Activated naive CD4-positive, alpha-beta T cell treated with anti-CD3 and anti-CD28 coated beads, Interleukin-2, amount 50 U/mL, for 16 hours (primary cell): ENCODE measurements at regions not wholly inside any gene's neighbourhood (a gene's known extent, or its start where the extent isn't known, plus 50 kb on each side); places are given as distances from the start of the nearest gene placed in this dataset.

Source experiments
- DNase-seq: peaks from one replicate; pipeline ENCODE4 v3.0.0-alpha.2; 2020

- no peak for DNase-seq
These were observed 627.9 kb upstream of the MGMT start for GRCh38 chr10:128839134-128839533.

DNA sequence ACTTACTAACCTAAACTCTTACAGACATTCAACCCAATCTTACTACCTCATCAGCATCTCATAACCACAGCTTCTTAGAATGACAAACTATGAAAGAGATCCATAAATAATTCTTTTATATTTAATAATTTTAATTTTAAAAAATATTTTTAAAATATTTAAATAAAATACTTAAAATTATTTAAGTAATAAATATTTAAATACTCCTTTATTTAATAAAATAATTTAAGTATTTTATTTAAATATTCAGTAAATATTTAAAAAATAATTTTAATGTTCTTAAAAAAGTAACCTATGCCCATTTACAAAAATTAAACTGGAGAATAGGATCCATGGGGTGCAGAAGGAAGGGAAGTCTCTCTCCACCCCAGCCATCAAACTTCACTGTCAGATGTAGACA, 627.3 kb upstream of the MGMT start:
- no peak for DNase-seq

DNA sequence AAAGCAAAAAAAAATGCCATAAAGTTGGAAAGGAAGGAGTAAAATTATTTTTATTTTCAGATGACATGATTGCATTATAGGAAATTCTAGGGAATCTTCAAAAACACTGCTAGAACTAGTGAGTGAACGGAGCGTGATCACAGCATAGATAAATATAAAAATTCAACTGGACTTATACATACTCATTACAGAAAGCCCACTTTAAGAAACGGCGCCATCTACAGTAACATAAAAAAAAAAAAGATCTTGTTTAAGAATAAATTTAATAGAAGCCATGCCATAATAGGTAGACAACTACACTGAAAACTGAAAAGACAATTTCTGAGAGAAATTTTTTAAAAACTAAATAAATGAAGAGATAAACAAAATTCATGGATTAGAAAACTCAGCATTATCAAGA, 623.1 kb upstream of the MGMT start:
- DNase-seq, result no peak

DNA sequence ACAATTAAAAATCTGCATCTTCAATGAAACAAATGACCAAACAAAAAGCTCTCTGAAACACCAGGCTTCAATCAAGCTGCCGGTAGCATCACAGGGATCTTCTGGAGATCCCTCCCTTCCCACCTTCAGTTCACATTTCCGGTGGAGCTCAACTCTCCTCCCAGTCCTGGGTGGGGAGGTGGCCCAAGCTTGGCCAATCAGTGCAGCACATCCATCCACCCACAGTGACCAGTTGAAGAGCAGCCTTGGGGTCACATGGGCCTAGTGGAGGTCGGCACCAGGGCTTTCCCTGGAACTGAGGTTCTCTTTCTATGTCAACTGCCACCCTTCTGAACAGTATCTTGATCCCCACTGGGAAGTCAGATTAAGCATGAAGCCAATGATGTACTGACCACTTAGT, 620.1 kb upstream of the MGMT start:
- DNase-seq, result no peak

GRCh38 chr10:128848810-128849209, 618.2 kb upstream of the MGMT start:
- DNase-seq, result no peak

DNA sequence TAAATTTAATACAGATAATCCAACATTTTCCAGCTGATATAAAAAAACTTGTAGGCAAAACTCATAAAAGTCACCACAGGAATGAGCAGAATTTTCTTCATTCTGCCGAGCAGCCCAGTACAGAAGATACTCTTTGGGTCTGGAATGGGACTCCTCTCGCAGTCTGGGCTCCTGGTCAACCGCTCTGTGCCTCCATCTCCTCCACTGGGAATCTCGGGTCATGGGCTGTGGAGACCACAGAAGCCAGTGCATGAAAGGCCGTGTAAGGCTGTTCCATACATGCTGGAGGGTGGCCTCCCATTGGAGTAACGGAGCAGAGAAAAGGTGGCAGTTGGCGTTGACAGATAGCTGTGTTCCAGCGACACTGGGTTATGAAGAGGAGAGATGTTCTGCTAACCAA, 616.4 kb upstream of the MGMT start:
- no peak for DNase-seq

DNA sequence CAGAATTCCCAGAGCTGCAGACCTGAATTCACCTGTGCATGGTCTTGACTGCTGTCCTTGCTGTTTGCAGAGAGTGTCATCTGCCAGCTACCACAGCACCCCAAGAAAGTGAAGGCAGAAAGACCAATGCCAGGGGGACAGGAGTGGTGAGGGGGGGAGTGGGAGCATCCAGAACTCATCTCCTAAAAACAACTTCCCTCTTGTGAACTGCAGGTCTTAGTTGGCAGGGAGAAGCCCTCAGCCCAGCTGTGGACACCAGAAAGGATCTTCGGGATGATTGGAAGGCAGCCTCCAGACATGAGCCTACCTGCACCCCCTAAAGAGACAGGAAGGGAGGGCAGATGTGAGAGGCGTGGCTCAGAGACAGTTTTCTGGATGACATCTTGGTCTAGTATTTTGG, 615.8 kb upstream of the MGMT start:
- DNase-seq, result no peak

DNA sequence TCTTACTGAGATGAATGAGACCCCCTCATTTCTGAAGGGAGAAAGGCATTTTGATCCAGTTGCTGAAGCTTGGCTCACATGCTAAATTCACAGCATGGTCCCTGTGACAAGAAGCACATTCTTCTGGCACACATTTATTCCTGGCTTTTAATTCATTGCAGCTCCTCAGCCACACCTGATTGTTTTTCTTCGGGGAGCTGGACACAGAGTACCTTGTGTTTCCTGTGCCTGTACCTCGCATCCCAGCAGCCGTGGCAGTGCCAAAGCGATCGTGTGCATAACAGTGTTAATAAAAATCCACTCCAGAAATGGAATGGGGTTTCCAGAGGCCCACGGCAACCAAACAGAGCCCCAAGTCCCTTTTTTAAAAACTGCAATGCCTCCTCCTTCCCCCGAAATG, 615.3 kb upstream of the MGMT start:
- DNase-seq, result no peak

DNA sequence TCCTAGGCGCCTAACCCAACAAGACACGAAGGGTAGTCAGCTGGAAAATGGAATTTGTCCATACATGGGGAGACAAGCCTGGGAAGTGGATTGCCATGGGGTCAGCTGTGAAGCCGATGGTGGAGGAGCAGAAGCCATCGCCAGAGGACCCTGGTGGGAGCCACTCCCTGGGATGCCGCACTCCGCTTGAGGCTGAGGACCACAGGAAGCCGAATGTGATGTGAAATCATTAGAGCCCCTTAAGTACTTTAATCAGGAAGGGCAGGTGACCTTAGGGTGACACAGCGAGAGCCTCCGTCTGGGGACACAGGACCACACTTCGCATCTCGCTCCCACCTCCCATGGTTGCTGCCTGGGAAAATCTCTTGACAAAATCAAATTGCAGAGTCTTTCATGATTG, 614.6 kb upstream of the MGMT start:
- DNase-seq, result no peak

GRCh38 chr10:128852902-128853301, 614.1 kb upstream of the MGMT start:
- DNase-seq, result no peak

- DNase-seq, result no peak
These were observed 613.5 kb upstream of the MGMT start for GRCh38 chr10:128853537-128853936.

DNA sequence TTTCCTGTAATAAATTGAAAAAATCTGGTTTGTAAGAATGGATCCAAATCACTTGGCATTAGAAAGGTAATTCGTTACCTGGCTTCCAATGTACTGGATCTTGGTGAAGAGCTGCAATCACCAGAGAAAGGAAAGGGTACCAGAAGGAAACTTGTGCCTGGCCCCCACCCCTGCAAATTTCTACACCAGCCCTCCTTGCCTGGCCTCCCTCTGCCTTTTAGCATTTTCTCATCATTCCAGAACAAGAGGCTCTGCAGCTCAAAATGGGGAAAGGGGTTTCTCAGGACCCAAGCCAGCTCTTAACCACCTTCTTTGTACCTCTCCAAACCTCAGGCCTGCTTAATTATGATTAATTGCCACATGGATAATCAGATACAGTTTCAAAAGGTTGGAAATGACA, 612.8 kb upstream of the MGMT start:
- DNase-seq, result no peak

DNA sequence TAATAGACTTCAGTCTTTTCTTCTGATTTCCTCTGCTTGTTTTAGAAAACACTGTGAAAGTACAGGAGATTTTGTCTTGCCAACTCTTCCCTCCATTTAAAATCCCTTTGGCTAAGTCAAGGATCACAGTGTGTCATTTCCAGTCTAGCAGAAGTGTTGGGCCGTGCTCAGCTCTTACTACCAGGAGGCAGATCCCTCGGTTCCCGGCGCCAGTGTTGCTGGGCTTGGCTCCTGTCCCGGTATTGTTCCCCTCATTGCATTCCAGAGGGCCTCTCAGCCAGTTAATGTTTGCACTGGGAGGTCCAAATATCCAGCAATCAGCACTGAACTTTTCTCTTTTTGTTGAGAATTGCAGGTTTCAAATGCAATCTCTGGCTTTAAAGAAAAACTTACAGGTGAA, 612.1 kb upstream of the MGMT start:
- no peak for DNase-seq

DNA sequence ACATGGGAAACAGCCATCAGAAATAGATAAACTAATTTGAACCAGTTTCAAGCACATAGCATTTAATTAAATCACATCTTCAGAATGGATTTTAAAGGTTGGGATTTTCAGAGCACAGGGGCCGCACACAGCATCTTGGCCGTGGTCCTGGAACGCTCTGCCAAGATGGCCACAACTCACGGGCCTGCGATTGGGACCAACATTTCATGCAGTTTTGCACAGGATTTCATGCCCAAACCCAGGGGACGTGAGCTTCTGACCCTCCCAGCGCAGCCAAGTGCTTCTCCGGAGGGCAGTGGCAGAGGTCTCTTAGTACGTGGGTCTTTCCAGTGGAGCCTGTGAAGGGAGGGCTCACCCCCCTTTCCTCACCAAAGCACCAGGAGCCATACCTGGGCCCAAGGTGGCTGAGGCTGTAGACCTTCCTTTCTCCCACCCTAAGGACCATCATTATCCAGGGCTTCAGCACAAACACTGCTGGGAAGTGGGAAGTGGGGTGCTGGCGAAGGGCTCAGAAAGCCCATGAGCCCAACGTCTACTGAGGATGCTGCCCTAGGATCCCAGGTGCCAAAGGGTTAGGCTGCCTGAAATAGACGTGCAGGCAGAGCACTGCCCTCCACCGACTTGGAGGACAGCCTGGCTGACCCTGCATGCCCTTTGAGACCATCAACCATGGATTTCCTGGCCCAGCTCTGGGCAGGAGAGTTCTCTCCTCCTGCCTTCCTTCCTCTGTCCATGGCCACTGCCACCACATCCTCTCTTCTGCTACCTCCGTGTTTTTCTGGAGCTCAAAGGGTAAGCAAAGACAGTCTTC, 611.2 kb upstream of the MGMT start:
- DNase-seq, result no peak

- no peak for DNase-seq
These were observed 607.2 kb upstream of the MGMT start for GRCh38 chr10:128859738-128860386.

DNA sequence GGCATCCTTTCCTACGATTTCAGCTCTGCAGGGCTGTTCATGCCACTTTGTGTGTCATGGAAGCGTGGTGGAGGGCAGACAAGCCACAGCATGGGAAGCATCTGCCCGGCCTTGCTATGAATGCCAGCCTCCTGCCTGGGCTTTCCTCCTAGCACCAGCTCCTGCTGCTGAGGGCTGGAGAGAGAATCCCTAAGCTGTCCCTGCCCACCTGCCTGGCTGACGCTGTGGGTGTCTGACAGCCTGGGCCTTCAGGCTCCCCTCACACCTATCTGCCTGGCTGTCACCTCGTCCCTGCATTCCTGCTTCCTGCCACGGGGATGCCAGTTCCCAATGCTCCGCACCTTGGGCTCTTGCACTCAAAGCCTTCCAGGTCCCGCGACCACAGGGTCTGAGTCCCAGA, 606.5 kb upstream of the MGMT start:
- DNase-seq, result no peak

DNA sequence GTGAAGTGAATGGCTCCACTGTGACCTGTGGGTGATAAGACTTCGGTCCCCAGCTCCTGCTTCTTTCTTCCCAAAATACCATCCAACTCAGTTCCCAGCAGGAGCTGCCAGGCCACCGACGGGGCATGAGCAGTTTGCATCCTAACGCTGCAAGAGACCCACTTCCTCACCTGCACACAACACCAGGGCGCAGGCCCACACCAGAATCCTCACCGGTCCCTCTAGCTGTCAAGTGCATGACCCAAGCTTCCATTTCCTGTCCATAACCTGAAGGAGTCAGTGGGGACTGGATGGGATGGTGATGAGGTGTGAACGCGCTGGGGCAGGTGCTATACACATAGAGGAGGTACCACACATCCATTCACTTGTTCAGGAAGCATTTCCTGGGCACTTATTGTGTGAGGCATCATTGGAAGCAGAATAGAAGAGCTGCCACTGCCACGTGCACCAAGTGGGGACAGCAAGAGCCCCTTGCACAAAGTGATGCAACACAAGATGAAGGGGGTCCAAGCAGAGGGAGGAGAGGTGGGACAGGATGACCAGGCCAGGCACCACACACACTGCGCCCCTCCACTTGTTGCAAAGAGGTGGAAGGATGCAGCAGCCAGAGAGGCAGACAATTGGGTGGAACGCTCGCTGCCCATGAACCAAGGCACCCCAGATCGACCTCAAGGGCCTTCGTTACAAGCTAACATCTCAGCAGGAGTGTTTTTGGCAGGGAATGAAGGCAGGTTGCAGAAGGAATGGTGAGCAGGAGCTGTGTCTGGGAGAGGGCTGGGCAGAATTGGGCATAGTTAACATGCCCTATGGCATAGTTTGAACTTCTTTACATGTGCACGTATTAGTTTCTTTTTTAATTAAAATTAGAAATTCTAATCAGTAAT, 605.8 kb upstream of the MGMT start:
- DNase-seq, result no peak

- no peak for DNase-seq
These were observed 603.6 kb upstream of the MGMT start for GRCh38 chr10:128863411-128863810.

GRCh38 chr10:128863823-128864405, 603.1 kb upstream of the MGMT start:
- DNase-seq, result no peak

GRCh38 chr10:128864554-128865295, 602.3 kb upstream of the MGMT start:
- DNase-seq, result no peak

DNA sequence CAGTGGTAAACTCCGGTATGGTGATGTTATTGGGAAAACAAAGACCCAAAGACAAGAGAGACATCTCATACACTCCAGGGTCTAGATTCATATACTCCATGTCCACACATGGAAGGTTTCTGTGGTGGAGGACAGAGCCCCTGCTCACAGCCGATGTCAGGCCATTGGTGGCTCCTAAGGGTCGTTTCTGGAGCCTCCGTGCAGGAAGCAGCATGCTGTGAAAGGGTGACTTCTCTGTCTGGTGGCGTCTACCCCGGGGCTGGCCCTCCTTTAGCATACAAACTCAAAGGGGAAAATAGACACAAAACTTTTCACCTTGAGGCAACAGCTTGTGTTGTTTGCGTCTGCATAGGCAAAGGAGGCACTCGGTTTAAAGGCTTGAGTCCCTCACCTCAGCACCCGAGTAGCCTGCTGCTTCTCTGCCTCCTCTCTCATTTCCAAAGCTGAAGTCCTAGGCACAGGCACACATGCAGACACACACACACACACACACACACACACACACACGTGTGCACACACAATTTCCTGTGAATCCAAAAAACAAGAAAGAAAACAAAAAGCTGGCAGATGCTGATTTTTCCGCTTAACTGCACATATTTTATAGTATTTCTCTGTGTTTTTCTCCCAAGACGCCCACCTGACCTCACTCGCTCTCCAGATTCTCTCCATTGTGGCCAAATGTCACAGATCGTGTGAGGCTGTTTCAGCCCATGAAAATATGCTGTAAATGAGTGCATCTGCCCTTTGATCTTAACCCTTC, 601.4 kb upstream of the MGMT start:
- DNase-seq, result no peak

DNA sequence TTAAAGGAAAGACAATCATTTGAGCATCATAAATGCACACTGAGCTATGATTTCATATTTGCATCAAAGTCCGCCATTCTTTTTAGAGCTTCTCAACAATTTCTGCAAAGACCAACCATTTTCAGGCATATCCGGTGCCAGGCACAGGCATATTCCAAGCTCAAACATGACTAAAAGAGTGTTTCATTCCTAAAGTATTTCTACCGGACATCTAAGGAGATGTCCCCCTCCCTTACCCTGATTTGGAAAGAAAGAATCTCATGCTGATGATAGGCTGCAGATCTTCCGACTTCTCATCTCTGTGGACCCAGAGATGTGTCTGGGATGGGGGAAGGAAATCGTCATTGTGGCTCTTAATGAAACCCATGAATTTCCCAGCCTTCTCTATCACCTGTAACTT, 600.5 kb upstream of the MGMT start:
- no peak for DNase-seq
